Mammary epithelial cell (primary cell): ENCODE measurements at regions not wholly inside any gene's neighbourhood (a gene's known extent, or its start where the extent isn't known, plus 50 kb on each side); places are given as distances from the start of the nearest gene placed in this dataset.

Experiments
- CTCF ChIP-seq, 2 donors: IDR thresholded peaks in 1 of 2; conservative IDR thresholded peaks in 1 of 2; 2 replicates each; pipeline ENCODE4 v1.5.1; 2011 to 2012; ENCODE audit warnings: inconsistent platforms in 2 of 2, low read length in 2 of 2, mild to moderate bottlenecking in 2 of 2, control low read depth in 1 of 2, low read depth in 1 of 2; ENCODE audit not compliant: insufficient read depth in 1 of 2; ENCODE audit errors: extremely low read depth in 1 of 2
- EZH2 ChIP-seq: IDR thresholded peaks from 2 replicates; pipeline ENCODE4 v1.6.1; 2012; ENCODE audit warnings: low read length, inconsistent platforms, borderline replicate concordance

GRCh38 chr13:63367522-63368198 lies 1952.0 kb upstream of the PCDH20 start:
- TF ChIP-seq CTCF (conservative IDR thresholded peaks at IDR 0.05 in 1 of 2, IDR thresholded peaks at IDR 0.05 in 1 of 2; ENCODE audit: extremely low read depth in 1 of 2, insufficient read depth in 1 of 2, low read depth in 1 of 2, low read length in 2 of 2) (no peak), EZH2 (no peak)
